Suprapubic skin (tissue), 3 donors: ENCODE measurements at regions not wholly inside any gene's neighbourhood (a gene's known extent, or its start where the extent isn't known, plus 50 kb on each side); places are given as distances from the start of the nearest gene placed in this dataset.

Experiments
- POLR2AphosphoS5 ChIP-seq, 3 donors: sonication (generic); formaldehyde crosslinking; IDR thresholded peaks; one replicate each; pipeline ENCODE4 v1.6.1; 2017; ENCODE audit warnings: antibody characterized with exemption in 3 of 3
- TF ChIP-seq, protein P1 (sequence below), 2 donors: fragments of 200-600 bp in 1 of 2; fragments of 450-650 bp in 1 of 2; sonication (generic) in 1 of 2; IDR thresholded peaks; one replicate each; pipeline ENCODE4 v1.5.1; 2016 to 2019; ENCODE audit warnings: antibody characterized with exemption in 2 of 2, mild to moderate bottlenecking in 1 of 2, moderate library complexity in 1 of 2

DNA sequence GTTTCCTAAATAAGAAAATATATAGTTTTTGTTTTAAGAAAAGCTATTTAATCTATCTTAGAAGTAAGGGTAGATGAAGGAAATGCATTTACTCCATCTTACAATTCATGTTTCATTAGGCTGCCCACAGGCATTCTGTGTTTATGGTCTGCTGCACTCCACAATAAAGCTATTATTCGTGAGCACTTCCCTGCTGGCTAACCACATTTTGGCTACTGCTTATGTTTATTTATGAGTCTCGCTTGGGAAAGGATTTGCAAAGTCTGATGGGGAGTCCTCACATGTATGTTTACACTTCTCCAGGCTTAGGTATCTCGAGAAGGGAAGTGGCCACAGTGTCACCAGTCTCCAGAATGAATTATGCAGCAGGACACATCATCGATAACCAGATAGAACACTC lies 260.8 kb upstream of the VCX start:
- TF ChIP-seq, protein P1, sequence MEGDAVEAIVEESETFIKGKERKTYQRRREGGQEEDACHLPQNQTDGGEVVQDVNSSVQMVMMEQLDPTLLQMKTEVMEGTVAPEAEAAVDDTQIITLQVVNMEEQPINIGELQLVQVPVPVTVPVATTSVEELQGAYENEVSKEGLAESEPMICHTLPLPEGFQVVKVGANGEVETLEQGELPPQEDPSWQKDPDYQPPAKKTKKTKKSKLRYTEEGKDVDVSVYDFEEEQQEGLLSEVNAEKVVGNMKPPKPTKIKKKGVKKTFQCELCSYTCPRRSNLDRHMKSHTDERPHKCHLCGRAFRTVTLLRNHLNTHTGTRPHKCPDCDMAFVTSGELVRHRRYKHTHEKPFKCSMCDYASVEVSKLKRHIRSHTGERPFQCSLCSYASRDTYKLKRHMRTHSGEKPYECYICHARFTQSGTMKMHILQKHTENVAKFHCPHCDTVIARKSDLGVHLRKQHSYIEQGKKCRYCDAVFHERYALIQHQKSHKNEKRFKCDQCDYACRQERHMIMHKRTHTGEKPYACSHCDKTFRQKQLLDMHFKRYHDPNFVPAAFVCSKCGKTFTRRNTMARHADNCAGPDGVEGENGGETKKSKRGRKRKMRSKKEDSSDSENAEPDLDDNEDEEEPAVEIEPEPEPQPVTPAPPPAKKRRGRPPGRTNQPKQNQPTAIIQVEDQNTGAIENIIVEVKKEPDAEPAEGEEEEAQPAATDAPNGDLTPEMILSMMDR (IDR thresholded peaks at IDR 0.05): no peak
- no peak for TF ChIP-seq POLR2AphosphoS5 (IDR thresholded peaks at IDR 0.05)
